Kidney (tissue), 13 donors: ENCODE measurements at regions not wholly inside any gene's neighbourhood (a gene's known extent, or its start where the extent isn't known, plus 50 kb on each side); places are given as distances from the start of the nearest gene placed in this dataset.

Experiments
- DNase-seq, 5 donors: peaks; one replicate each; pipeline ENCODE4 v3.0.0-alpha.2; 2013 to 2020
- FAIRE-seq: peaks from 2 replicates; lab custom pipeline; 2012; peaks lifted over from hg19 to GRCh38; lab: Jason Lieb, UNC
- H3K27ac ChIP-seq, 2 donors: one replicate each; pipeline ENCODE4 v1.7.0; 2013; ENCODE audit warnings: low read depth in 2 of 2, low read length in 2 of 2, inconsistent platforms in 1 of 2
- H3K27me3 ChIP-seq: one replicate; pipeline ENCODE4 v1.7.1; 2013; ENCODE audit warnings: low read length, inconsistent platforms; ENCODE audit not compliant: control insufficient read depth, insufficient read depth
- H3K36me3 ChIP-seq, 3 donors: one replicate each; pipeline versions ENCODE4 v1.7.0 to v1.7.1; 2013; ENCODE audit warnings: low read length in 3 of 3, control low read depth in 1 of 3, inconsistent platforms in 1 of 3; ENCODE audit not compliant: insufficient read depth in 3 of 3, control insufficient read depth in 2 of 3
- H3K4me1 ChIP-seq, 3 donors: one replicate each; pipeline versions ENCODE4 v1.7.0 to v1.7.1; 2013; ENCODE audit warnings: low read length in 3 of 3, inconsistent platforms in 1 of 3, low read depth in 1 of 3; ENCODE audit not compliant: control insufficient read depth in 2 of 3, insufficient read depth in 2 of 3
- H3K4me3 ChIP-seq, 3 donors: one replicate each; pipeline versions ENCODE4 v1.7.0 to v1.8.1; 2013; ENCODE audit warnings: low read length in 3 of 3, control low read depth in 1 of 3, inconsistent platforms in 1 of 3
- H3K9ac ChIP-seq, 3 donors: one replicate each; pipeline versions ENCODE4 v1.7.0 to v1.7.1; 2013; ENCODE audit warnings: low read length in 3 of 3, control low read depth in 1 of 3, inconsistent platforms in 1 of 3
- H3K9me3 ChIP-seq, 3 donors: one replicate each; pipeline versions ENCODE4 v1.7.0 to v1.7.1; 2013; ENCODE audit warnings: low read length in 3 of 3, control low read depth in 1 of 3, inconsistent platforms in 1 of 3; ENCODE audit not compliant: control insufficient read depth in 2 of 3, insufficient read depth in 1 of 3
- intact Hi-C: fragments of 100-400 bp; cut with DNase I; formaldehyde crosslinking; loops from one replicate; pipeline ENCODE4 v1.11.1; 2022
- TF ChIP-seq, protein P1 (sequence below): IDR thresholded peaks from 3 replicates; pipeline ENCODE4 v1.5.1; 2012; ENCODE audit warnings: mild to moderate bottlenecking, moderate library complexity, borderline replicate concordance; ENCODE audit not compliant: insufficient read depth; ENCODE audit errors: extremely low read depth
- donor health status: control.
- donor health status: control.
- donor health status: control.
- donor health status: control.
- donor health status: control.
- donor health status: DM: yes; HTN: yes; CAD: no.
- donor health status: Normal renal cell carcinoma (clear cell type).

DNA sequence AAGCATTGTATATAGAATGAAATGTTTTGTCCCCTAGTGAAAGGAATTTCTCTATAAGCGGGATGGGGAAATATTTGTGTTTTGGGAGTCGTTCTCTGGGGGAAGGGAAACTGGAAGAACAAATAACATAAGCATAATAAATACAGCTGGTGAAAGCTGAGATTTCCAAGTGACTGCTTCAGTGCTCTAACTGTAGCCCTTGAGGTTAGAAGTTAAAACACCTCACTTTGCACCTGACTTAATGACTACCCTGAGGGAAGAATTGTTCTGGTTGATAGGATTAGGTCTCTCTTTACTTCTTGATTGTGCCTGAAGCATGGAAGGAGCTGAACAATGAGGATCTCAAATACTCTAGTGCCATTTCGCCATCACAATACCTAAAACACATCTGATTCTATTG, 307.4 kb downstream of the MAN2A1 start:
- no peak overlapping the region for H3K9ac ChIP-seq
- peaks cover 0 to 13% (median 0%) of the 10 kb centered on the region in 3 donors for H3K4me1 ChIP-seq
- no peak overlapping the region for H3K4me3 ChIP-seq
- H3K27ac ChIP-seq, result no peak overlapping the region
- TF ChIP-seq, protein P1, sequence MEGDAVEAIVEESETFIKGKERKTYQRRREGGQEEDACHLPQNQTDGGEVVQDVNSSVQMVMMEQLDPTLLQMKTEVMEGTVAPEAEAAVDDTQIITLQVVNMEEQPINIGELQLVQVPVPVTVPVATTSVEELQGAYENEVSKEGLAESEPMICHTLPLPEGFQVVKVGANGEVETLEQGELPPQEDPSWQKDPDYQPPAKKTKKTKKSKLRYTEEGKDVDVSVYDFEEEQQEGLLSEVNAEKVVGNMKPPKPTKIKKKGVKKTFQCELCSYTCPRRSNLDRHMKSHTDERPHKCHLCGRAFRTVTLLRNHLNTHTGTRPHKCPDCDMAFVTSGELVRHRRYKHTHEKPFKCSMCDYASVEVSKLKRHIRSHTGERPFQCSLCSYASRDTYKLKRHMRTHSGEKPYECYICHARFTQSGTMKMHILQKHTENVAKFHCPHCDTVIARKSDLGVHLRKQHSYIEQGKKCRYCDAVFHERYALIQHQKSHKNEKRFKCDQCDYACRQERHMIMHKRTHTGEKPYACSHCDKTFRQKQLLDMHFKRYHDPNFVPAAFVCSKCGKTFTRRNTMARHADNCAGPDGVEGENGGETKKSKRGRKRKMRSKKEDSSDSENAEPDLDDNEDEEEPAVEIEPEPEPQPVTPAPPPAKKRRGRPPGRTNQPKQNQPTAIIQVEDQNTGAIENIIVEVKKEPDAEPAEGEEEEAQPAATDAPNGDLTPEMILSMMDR, result no peak
- H3K27me3 ChIP-seq, result no peaks in the 10 kb centered on the region
- intact Hi-C loops, result no loop called here
- DNase-seq (peak in 3 of 5 donors; percentile 12 to 79 (median 74)), FAIRE-seq (no peak)
- H3K36me3 ChIP-seq, result no peaks in the 10 kb centered on the region
- no peaks in the 10 kb centered on the region for H3K9me3 ChIP-seq

DNA sequence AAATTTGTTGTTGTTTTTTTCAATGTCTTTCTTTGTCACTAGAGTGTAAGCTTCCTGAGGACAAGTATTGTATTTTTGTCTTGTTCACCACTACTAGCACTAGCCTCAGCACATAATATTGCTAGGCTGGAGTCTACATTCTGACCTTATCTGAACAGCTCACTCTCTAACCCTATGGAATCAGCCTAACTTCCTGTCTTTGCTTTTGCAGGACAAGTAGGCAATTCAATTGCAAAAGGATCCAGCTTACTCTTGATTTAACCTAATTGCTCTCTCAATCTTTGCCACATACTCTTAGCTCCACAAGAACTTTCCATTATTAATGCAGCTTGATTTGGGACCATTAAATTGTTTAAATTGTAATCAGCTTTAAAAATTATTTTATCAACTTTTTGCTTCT, 308.5 kb downstream of the MAN2A1 start:
- no peak overlapping the region for H3K27ac ChIP-seq
- H3K4me1 ChIP-seq, result peaks cover 0 to 13% (median 0%) of the 10 kb centered on the region in 3 donors
- FAIRE-seq, result no peak
- H3K9me3 ChIP-seq, result no peaks in the 10 kb centered on the region
- no peak overlapping the region for H3K9ac ChIP-seq
- intact Hi-C loops, result no loop called here
- H3K4me3 ChIP-seq, result no peak overlapping the region
- no peaks in the 10 kb centered on the region for H3K27me3 ChIP-seq
- no peaks in the 10 kb centered on the region for H3K36me3 ChIP-seq
- TF ChIP-seq, protein P1, result no peak
- DNase-seq, result no peak

DNA sequence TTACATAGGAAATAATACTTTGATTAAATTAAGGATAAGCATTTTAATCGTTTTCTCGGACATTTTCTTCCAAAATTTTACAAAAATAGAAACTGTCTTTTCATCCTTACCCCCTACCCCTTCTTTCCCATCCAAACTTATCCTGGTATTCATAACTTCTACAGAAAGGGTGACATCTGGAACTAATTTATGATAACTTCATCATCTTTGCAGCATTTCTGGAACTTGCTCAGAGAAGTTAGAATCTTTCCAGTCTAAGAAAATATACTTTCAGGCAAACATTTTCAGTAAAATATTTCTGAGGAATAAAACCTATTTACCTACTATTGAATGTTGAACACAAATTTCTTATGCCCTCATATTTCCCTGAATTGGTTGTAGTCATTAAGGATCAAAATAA, 309.0 kb downstream of the MAN2A1 start:
- DNase-seq (no peak), FAIRE-seq (no peak)
- H3K9ac ChIP-seq, result no peak overlapping the region
- H3K27me3 ChIP-seq, result no peaks in the 10 kb centered on the region
- no peaks in the 10 kb centered on the region for H3K9me3 ChIP-seq
- intact Hi-C loops, result no loop called here
- TF ChIP-seq, protein P1, result no peak
- H3K4me3 ChIP-seq, result no peak overlapping the region
- no peaks in the 10 kb centered on the region for H3K36me3 ChIP-seq
- H3K27ac ChIP-seq, result no peak overlapping the region
- peaks cover 0 to 13% (median 0%) of the 10 kb centered on the region in 3 donors for H3K4me1 ChIP-seq

DNA sequence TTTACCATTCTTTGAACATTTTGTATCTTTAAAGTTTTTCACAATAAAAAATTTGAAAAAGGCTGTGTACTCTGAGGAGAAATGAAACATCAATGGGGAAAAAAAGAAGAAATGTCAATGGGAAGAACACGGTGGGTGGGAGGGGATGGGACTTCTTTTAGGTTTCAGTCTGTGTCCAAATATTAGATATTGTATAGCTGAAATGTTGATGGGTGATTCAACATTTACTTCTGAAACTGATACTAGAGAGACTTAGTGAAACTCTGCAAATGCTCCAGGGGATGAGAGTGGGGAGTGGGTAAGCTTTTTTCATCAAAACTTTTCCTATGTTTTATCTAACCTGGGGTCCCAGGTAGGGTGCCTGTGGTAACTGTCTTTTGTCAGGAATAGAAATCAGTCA, 311.9 kb downstream of the MAN2A1 start:
- Histone ChIP-seq H3K27ac (no peak overlapping the region), H3K9me3 (no peaks in the 10 kb centered on the region), H3K27me3 (no peaks in the 10 kb centered on the region), H3K4me1 (peaks cover 0 to 8% (median 0%) of the 10 kb centered on the region in 3 donors), H3K9ac (no peak overlapping the region), H3K36me3 (no peaks in the 10 kb centered on the region), H3K4me3 (no peak overlapping the region)
- TF ChIP-seq, protein P1, result no peak
- intact Hi-C loops, result no loop called here
- DNase-seq (no peak), FAIRE-seq (no peak)
